NOMO-1 treated with DMSO at 0.1 percent for 48 hours (cell line): ENCODE measurements at regions not wholly inside any gene's neighbourhood (a gene's known extent, or its start where the extent isn't known, plus 50 kb on each side); places are given as distances from the start of the nearest gene placed in this dataset.

Source experiments
- DNase-seq: peaks from one replicate; lab custom pipeline; 2025; ENCODE audit not compliant: unreplicated experiment; lab: John Stamatoyannopoulos, UW

DNA sequence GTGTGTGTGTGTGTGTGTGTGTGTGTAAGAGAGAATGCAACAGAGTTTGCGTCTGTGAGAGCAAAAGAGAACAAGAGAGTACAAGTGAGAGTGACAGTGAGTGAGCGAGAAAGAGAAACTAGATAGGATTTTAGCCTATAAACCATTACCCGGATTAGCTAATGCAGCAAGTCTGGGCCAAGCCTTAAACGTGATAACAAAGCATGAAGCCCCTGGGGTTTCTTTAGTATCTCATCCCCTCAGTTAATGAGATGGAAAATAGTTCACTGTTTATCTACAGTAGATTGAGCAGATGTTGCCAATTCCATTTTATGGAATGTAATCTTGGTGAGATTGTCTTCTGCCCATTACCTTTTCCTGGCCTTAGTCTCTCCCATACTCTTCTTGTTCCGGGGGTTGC is 114.5 kb downstream of the MAT2B start:
- DNase-seq, result no peak

DNA sequence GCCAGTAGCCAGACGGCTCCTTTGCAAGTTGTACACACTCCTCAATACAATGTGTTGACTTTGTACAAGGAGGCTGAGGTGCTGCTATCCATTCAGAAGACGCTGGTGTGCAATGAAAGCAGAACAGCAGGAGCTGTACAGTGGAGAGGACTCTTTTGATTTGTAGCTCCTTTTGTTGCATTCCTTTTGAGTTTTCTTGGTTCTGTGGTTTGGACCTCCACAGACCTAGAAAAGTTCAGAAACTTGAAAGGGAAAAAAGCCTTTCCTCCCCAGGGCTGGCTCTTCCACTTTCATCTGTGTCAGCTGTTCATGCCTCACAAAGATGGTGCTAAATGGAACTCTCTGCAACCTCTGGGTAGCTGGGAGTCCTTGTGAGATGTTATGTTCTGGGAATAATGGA is 117.4 kb downstream of the MAT2B start:
- no peak for DNase-seq

DNA sequence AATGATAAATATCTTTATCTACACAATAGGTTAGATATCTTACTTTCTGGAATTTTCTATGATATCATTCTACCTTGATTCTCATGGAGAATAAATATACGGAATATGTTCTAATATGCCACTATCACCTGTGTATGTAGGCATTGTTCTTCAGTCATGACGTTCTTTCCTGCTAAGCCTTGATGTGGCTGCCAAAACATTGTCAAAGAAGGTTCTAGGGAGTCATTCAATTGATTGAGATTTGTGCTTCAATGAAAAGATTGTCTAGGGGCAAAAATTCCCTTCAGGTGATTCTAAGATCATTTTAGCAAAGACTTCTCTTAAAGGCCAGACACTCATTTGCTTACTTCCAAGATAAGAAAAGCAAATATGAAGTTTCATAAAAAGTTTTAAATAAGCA is 118.1 kb downstream of the MAT2B start:
- no peak for DNase-seq

DNA sequence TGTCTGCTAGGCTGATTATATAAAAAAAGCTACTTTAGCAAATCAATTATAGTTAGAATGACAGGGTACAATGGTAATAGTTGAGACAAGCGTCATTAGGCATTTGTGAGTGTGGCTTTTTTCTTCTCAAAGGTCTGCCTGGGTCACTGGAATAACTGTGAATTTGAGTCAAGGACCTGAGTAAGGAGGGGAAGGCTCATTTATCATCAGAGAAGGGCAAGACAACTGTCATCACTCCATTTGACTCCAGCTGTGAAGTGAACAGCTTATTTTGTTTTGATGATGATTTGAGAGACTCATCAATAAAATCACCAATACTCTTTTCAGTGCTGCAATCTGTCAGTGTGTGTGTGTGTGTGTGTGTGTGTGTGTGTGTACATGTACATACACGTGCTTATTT is 118.6 kb downstream of the MAT2B start:
- no peak for DNase-seq

- DNase-seq, result no peak
These were observed 119.0 kb downstream of the MAT2B start for GRCh38 chr5:163624431-163624830.

- DNase-seq, result no peak
These were observed 121.5 kb downstream of the MAT2B start for GRCh38 chr5:163626904-163627434.

DNA sequence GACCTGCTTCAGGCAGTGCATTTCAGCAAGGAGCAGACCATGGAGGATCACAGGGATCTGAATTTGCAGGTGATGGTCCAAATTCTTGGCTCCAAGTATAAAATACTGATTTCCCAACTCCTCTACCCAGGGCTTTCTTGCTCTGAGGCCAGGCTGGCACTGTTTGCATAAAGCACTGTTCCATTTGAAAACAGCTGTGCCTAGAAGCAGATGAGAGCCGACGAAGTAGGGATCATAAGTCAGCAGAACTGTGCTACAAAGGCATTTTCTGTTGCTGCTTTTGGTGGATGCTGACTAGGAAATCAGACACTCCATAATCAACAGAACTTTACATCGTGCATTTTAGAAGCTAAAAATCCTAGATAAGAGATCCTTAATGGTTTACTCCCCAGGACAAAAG is 126.4 kb downstream of the MAT2B start:
- DNase-seq, result no peak

GRCh38 chr5:163633926-163634460 is 128.6 kb downstream of the MAT2B start:
- DNase-seq, result no peak

DNA sequence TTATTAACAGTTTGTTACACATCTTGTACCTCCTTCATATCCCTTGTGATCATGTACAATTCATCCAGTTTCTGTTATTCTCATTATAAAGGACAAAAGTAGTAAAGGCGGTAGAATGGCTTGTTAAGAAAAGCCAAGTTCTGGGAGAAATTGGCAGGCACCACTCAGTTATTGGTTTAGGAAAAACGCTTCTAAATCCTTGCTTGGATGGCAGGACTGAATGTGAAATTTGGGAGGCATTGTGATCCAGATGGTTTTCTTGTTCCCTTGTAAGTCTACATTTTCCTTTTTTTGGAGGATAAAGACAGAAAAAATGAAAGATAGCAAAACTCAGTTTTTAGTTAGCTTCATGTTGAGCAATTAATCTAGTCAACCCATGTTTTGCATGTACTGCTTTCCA is 130.2 kb downstream of the MAT2B start:
- no peak for DNase-seq

DNA sequence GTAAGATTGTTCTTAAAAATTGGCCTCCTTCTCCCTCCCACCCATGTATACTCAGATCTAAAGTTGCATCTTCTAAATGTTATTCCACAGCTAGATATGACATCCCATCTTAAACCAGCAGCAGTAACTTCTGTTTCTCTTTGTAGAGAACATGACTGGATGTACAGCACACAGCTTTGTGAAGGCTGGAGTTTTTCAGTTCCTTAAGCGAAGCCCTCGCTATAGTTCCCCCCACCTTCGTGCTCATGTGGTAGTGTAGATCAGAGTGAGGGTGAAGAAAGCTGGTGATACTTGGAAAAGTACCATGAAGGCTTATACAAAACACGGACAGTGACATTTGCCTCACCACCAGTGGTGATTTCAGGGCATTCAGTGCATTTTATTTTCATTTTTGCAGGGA is 137.5 kb downstream of the MAT2B start:
- no peak for DNase-seq

DNA sequence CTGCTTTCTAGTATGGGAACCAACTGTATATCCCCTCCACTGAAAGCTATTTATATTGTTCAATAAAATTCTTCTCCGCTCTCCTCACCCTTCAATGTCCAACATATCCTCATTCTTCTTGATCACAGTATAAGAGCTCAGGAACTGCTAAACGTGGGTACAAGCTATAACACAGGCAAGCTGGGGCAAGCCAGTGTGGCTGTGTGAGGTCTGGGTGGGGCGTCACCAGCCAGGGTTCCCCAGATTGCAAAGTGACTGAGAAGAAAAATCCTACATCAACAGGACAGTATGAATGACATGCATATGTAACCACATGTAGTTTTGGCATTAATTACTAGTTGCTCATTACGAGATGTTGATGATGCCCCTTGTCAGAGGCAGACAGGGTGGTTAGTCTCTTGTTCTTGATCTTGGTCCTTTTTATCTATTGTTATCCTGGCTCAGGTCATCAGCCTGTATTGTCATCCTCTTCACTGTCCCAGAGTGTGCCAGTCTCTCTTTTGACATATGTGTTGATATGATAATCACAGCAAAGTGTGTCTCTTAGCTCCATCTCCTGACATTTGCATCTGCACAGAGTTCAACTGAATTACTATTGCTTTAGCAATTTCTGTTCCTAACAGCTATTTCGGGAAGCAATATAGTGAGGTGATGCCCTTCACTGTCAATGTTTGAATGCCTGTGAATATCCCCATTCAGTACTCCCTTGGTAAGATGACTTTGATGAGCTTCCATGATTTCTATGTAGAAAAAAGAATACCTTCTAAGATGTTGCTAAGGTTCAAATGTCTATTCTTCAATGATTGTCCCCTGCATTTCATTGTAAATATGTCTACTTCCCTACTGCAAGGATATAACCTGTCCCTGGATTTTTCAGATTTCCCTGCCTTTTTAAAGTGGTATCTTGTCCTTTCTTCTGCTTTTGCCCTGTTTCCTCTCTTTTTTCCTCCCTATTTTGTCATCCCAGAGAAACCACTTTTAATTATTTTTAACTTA is 140.3 kb downstream of the MAT2B start:
- no peak for DNase-seq

- DNase-seq, result no peak
These were observed 144.1 kb downstream of the MAT2B start for GRCh38 chr5:163649514-163649913.

DNA sequence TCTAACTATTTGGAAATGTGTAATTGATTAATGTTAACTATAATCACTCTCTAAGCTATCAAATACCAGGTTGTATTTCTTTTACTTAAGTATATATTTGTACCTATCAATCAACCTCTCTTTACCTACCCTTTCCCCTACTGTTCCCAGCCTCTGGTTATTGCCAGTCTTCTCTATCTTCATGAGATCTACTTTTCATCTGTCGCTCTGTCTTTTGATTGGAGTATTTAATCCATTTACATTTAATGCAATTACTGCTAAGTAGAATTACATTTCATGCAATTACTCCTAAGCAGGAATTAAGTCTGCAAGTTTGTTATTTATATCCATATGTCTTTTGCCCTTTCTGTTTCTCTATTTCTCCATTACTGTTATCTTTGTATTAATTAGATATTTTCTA is 148.1 kb downstream of the MAT2B start:
- no peak for DNase-seq

DNA sequence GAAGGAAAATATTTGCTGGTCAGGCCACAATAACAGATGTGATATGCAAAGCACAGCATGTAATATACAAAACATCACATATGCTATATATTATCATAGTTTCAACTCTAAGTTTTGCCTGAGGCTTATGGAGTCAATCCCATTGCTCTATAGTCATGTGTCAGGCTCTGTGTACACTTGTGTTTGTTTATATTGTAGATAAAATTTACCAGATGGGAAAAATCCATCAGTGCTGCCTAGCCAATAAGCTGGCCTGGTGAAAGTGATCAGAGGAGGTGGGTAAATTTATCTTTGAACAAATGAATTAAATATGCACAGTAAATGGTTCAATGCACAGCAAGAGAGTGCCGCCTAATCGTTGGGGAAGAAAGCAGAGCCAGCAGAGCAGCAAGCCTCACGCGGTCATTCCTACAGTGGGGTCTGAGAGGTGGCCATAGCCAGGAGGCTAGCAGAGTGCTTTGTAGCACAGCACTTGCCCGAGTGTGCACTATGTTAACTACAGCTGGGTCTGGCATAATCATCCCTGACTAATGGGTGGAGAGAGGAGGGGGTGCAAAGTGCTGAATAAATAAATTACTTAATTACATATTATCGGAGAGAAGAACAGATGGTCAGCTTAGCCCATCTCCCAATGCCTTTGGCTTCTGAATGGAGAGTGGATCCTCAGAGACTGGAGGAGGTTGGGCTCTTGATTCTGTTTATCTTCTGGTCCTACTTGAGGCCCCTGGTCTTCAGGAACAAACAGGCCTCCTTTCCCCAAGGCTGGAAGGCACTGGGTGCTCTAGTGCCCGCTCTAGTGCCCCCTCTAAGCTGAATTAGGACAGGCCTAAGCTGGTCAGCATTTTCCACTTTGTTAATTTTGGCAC is 153.5 kb downstream of the MAT2B start:
- no peak for DNase-seq

DNA sequence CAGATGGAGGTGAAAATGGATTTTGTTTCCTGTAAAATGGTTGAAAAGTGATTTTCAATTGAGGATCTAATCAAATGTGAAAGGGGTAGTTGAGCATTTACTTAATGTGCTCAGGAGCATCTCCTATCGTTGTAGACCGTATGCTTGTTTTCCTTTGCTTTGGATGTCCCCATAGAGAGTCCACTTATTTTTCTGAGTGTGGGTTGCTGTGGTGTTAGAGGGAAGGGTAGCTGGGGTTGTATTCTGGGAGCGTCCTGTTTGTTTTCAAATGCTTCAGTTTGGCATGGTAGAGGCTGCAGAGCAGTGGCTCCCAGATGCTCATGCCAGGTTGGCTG is 154.1 kb downstream of the MAT2B start:
- no peak for DNase-seq

DNA sequence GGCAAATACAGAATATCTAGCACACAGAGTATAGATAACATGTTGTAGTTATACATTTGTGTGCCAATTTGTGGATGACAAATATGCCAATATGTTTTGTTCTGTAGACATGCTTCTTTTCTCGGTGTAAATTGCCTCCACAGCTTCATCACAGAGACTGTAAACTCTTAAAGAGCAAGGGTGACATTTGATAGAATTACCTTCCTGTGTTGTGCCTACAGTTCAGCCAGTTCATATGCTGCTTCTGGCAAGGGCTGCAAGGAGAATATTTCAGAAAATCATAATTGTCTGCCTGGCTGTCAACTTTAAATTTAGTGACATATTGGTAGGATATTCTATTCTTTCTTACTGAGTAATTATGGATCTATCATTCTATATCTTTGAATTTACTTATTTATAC is 155.1 kb downstream of the MAT2B start:
- no peak for DNase-seq

DNA sequence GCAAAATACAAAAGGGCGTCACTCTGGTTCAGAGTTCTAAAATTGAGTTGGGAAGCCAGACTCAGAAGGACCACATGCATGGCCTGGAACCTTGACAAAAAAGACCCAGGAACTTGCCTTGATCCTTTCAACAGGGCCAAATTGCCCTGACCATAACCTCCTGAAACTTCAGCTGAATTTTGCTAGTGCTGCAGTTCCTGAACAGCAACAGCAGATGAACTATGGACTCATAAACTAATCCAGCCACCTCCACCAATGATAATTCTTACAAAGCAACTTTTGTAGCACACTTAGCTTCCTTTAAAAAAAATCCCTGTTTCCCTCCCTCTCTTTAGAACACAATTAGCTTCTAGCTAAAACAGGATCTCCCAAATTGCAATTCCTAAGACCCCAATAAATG is 155.9 kb downstream of the MAT2B start:
- DNase-seq, result no peak

DNA sequence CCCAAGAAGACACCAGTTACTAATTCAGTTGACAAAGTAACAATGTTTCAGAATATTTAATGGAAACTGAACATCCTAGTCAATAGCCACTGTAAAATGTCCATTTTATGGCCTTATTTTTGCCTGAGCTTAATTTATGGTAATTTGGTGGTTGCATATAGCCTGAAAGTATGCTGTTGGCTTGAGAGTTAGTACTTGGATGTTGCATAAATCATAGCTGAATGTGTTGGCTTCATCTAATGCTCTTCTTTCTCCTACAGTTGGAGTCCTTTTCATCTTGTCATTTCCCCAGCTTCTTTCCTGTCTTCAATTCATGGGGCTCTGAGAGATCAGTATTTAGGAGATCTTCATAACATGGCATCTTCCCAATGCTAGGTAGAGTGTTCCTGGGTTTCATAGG is 164.6 kb downstream of the MAT2B start:
- no peak for DNase-seq

DNA sequence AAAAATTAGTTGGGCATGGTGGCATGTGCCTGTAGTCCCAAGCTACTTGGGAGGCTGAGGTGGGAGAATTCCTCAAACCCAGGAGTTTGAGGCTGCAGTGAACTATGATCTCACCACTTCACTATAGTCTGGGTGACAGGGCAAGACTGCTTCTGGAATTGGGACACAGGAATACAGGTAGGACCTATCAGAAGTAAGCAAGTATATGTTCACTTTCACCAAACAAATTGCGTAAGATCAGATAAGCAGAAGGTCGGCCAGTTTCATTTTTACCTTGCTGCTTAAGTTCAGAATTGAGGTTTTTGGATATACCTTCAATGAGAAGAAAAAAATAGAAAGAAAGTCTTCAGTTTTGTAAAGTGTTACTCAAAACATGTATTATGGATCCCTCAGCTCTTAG is 171.7 kb downstream of the MAT2B start:
- no peak for DNase-seq

DNA sequence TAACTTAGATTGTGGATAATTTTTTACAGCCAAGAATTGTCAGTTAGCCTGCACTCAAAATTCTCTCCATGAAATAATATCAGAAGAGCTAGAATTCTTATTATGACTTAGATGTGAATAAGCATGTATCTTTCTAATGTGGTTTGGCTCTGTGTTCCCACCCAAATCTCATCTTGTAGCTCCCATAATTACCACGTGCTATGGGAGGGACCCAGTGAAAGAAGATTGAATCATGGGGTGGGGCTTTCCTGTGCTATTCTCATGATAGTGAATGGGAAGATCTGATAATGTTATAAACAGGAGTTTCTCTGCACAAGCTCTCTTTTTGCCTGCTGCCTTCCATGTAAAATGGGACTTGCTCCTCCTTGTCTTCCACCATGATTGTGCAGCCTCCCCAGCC is 176.8 kb downstream of the MAT2B start:
- DNase-seq, result no peak

DNA sequence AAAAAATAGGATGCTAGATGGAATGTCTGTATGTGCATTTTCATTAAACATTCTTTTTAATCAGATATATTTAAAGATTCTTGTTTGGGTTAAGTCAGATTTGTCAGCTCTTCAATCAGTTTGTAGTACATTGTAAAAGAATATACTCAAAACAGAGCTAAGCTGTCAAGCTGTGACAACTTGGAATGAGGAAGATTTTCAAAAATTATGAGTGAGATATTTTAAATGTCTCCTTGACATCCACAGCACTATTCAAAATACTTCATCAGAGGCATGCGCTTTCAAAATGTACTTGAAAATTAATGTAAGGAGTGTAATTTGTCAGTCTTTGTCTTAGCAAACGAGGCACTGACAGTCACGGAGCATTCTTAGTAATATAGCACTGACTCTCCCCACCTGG is 182.0 kb downstream of the MAT2B start:
- DNase-seq, result no peak

DNA sequence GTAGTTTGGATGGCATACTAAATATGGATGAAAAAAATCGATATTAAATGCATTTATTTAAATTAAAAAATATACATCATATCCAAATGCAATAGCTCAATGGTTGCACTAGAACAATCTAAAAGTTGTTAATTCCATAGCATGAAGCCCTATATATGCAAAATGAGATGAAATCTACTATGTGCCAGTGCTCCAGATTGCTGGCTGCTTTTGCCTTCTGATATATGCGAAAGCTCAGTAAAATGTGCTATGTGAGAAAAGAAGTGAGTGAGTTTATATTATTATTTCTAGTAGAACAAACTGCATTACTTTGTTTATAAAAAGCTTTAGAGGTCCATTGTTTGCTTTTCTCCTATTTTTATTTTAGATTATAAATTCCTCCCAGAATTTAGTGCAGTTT is 186.7 kb downstream of the MAT2B start:
- DNase-seq, result no peak
